Ovary (tissue), 3 donors: ENCODE measurements at regions not wholly inside any gene's neighbourhood (a gene's known extent, or its start where the extent isn't known, plus 50 kb on each side); places are given as distances from the start of the nearest gene placed in this dataset.

Experiments used
- CTCF ChIP-seq, 3 donors: fragments of 450-650 bp in 2 of 3; fragments of 200-600 bp in 1 of 3; IDR thresholded peaks; one replicate each; pipeline versions ENCODE4 v1.5.1 to v1.8.0; 2016 to 2022; ENCODE audit warnings: antibody characterized with exemption in 3 of 3, mild to moderate bottlenecking in 1 of 3
- POLR2A ChIP-seq: fragments of 450-650 bp; IDR thresholded peaks from one replicate; pipeline ENCODE4 v1.6.1; 2017; ENCODE audit warnings: antibody characterized with exemption, mild to moderate bottlenecking, moderate library complexity
- donor health status: DM: no; HTN: no; CAD: no.

GRCh38 chrX:5431823-5432222, 796.8 kb downstream of the NLGN4X start:
- no peak for TF ChIP-seq CTCF (IDR thresholded peaks at IDR 0.05)
- TF ChIP-seq POLR2A = no peak
